SH-SY5Y (cell line): ENCODE measurements at regions not wholly inside any gene's neighbourhood (a gene's known extent, or its start where the extent isn't known, plus 50 kb on each side); places are given as distances from the start of the nearest gene placed in this dataset.

Source experiments
- GATA2 ChIP-seq: IDR thresholded peaks from 2 replicates; pipeline ENCODE4 v1.6.1; 2011; ENCODE audit warnings: mild to moderate bottlenecking, low read depth, low read length
- GATA3 ChIP-seq: IDR thresholded peaks from 2 replicates; pipeline ENCODE4 v1.6.1; 2011; ENCODE audit warnings: low read depth, mild to moderate bottlenecking, low read length, moderate library complexity

GRCh38 chr1:163013826-163014600 lies 55.1 kb upstream of the RGS4 start:
- no peak for TF ChIP-seq GATA3
- no peak for TF ChIP-seq GATA2

- no peak for TF ChIP-seq GATA3
- TF ChIP-seq GATA2: no peak
Measured at GRCh38 chr1:163006051-163006834, 62.9 kb upstream of the RGS4 start.

- TF ChIP-seq GATA2 (no peak), GATA3 (no peak)
Measured at GRCh38 chr1:162997499-162998285, 71.5 kb upstream of the RGS4 start.

GRCh38 chr1:162996261-162996660 lies 72.9 kb upstream of the RGS4 start:
- TF ChIP-seq GATA2: no peak
- no peak for TF ChIP-seq GATA3

- TF ChIP-seq GATA3 (no peak), GATA2 (no peak)
Measured at GRCh38 chr1:162994921-162995320, 74.2 kb upstream of the RGS4 start.

GRCh38 chr1:162993846-162994245 lies 75.3 kb upstream of the RGS4 start:
- TF ChIP-seq GATA2: no peak
- no peak for TF ChIP-seq GATA3

GRCh38 chr1:162992945-162993344 lies 76.2 kb upstream of the RGS4 start:
- TF ChIP-seq GATA3 (no peak), GATA2 (no peak)

GRCh38 chr1:162991444-162991843 lies 77.7 kb upstream of the RGS4 start:
- TF ChIP-seq GATA2: no peak
- TF ChIP-seq GATA3: no peak

- no peak for TF ChIP-seq GATA3
- TF ChIP-seq GATA2: no peak
Measured at GRCh38 chr1:162990665-162991064, 78.5 kb upstream of the RGS4 start.

- TF ChIP-seq GATA3: no peak
- TF ChIP-seq GATA2: no peak
Measured at GRCh38 chr1:162988869-162989268, 80.3 kb upstream of the RGS4 start.

- no peak for TF ChIP-seq GATA2
- no peak for TF ChIP-seq GATA3
Measured at GRCh38 chr1:162987866-162988265, 81.3 kb upstream of the RGS4 start.

- TF ChIP-seq GATA3 (no peak), GATA2 (no peak)
Measured at GRCh38 chr1:162985816-162986435, 83.2 kb upstream of the RGS4 start.

- TF ChIP-seq GATA2: no peak
- no peak for TF ChIP-seq GATA3
Measured at GRCh38 chr1:162984699-162985098, 84.5 kb upstream of the RGS4 start.

GRCh38 chr1:162983671-162984425 lies 85.3 kb upstream of the RGS4 start:
- no peak for TF ChIP-seq GATA2
- no peak for TF ChIP-seq GATA3
